ENCODE measurements at regions not wholly inside any gene's neighbourhood (a gene's known extent, or its start where the extent isn't known, plus 50 kb on each side); places are given as distances from the start of the nearest gene placed in this dataset.

DNA sequence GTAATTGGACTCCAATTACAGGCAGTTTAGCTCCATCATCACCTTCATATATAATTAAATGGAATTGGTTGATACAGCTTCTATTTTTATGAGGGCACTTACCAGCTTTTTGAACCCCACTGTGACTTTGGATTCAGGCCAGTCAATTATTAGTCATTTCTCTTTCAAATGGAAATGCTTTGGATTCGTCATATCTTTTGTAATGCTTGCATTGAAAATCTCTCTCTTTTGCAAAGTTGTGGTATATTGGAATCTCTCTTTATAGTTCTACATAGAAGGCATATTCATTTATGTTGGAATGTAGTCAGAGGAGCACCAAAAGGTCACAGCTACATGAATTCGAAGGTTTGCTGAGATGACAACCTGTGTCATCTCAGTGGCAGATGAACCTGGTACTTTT, 1074.3 kb upstream of the SLC10A2 start:
- H3K27me3 Mint-ChIP-seq (ENCODE audit: insufficient read depth) = no peaks in the 10 kb centered on the region
- H3K36me3 Mint-ChIP-seq (ENCODE audit: low read depth) = no peaks in the 10 kb centered on the region
- no peak overlapping the region for H3K27ac Mint-ChIP-seq
- no peak overlapping the region for H3K4me3 Mint-ChIP-seq
- H3K4me1 Mint-ChIP-seq (ENCODE audit: low read depth) = no peaks in the 10 kb centered on the region
- H3K9me3 Mint-ChIP-seq = peaks cover 15% of the 10 kb centered on the region
- TF ChIP-seq, protein P1, sequence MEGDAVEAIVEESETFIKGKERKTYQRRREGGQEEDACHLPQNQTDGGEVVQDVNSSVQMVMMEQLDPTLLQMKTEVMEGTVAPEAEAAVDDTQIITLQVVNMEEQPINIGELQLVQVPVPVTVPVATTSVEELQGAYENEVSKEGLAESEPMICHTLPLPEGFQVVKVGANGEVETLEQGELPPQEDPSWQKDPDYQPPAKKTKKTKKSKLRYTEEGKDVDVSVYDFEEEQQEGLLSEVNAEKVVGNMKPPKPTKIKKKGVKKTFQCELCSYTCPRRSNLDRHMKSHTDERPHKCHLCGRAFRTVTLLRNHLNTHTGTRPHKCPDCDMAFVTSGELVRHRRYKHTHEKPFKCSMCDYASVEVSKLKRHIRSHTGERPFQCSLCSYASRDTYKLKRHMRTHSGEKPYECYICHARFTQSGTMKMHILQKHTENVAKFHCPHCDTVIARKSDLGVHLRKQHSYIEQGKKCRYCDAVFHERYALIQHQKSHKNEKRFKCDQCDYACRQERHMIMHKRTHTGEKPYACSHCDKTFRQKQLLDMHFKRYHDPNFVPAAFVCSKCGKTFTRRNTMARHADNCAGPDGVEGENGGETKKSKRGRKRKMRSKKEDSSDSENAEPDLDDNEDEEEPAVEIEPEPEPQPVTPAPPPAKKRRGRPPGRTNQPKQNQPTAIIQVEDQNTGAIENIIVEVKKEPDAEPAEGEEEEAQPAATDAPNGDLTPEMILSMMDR (IDR thresholded peaks at IDR 0.05) = no peak
- DNase-seq = no peak

DNA sequence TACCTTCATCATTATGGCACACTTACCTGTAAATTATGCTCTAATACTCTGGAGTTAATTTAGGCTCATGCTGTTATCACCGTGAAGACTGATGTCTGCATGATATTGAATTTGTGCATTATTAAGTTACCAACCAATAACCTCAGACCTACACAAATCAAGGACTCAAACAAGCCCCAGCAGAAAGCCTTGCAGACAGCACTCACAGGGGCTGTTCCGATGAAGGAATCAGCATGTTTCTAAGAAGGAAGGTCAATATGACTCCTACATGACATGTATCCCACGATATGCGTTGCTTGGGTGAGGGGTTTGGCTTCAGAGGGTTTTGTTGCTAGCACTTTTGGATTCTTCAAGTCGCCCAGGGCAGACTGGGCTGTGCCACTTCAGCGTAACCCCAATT, 1071.2 kb upstream of the SLC10A2 start:
- H3K27ac Mint-ChIP-seq = no peak overlapping the region
- TF ChIP-seq, protein P1 (IDR thresholded peaks at IDR 0.05) = no peak
- no peaks in the 10 kb centered on the region for H3K27me3 Mint-ChIP-seq (ENCODE audit: insufficient read depth)
- peaks cover 4% of the 10 kb centered on the region; the same call in 1 of the 2 replicates for H3K36me3 Mint-ChIP-seq (ENCODE audit: low read depth)
- DNase-seq = no peak
- no peaks in the 10 kb centered on the region for H3K4me1 Mint-ChIP-seq (ENCODE audit: low read depth)
- peaks cover 18% of the 10 kb centered on the region for H3K9me3 Mint-ChIP-seq
- H3K4me3 Mint-ChIP-seq = no peak overlapping the region

DNA sequence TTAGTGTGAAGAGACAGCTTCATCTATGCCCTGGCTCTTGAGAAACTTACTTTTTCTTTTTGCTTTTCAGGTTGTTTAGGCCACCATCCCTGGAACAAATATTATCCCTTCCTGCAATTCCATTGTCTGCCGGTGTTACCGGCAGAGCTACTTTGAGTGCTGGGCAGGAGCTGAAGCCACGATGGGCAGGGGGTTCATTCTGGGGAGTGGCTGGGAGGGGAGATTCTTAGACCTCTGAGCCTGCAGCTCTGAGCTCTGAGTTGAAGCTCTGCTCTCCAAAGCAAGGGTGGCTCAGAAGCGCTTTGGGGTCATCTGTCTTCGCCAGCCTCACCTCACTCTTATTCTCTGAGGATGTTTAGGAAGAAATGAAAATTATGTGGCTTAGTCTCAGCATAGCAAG, 1066.6 kb upstream of the SLC10A2 start:
- no peak for DNase-seq
- Mint-ChIP-seq H3K27ac (no peak overlapping the region), H3K36me3 (ENCODE audit: low read depth) (peaks cover 4% of the 10 kb centered on the region; the same call in 1 of the 2 replicates), H3K4me3 (no peak overlapping the region), H3K9me3 (peaks cover 19% of the 10 kb centered on the region), H3K27me3 (ENCODE audit: insufficient read depth) (no peaks in the 10 kb centered on the region), H3K4me1 (ENCODE audit: low read depth) (no peaks in the 10 kb centered on the region)
- TF ChIP-seq, protein P1 (IDR thresholded peaks at IDR 0.05) = no peak

GRCh38 chr13:104114101-104114500, 1047.9 kb upstream of the SLC10A2 start:
- Mint-ChIP-seq H3K4me3 (no peak overlapping the region), H3K27me3 (ENCODE audit: insufficient read depth) (no peaks in the 10 kb centered on the region), H3K36me3 (ENCODE audit: low read depth) (no peaks in the 10 kb centered on the region), H3K4me1 (ENCODE audit: low read depth) (no peaks in the 10 kb centered on the region), H3K27ac (no peak overlapping the region), H3K9me3 (peaks cover 23% of the 10 kb centered on the region)
- TF ChIP-seq, protein P1 (IDR thresholded peaks at IDR 0.05) = no peak
- DNase-seq = no peak

GRCh38 chr13:104111031-104111430, 1044.8 kb upstream of the SLC10A2 start:
- TF ChIP-seq, protein P1 (IDR thresholded peaks at IDR 0.05) = no peak
- no peak overlapping the region for H3K27ac Mint-ChIP-seq
- DNase-seq = no peak
- no peaks in the 10 kb centered on the region for H3K27me3 Mint-ChIP-seq (ENCODE audit: insufficient read depth)
- H3K9me3 Mint-ChIP-seq = peaks cover 42% of the 10 kb centered on the region
- H3K4me3 Mint-ChIP-seq = no peak overlapping the region
- H3K4me1 Mint-ChIP-seq (ENCODE audit: low read depth) = no peaks in the 10 kb centered on the region
- H3K36me3 Mint-ChIP-seq (ENCODE audit: low read depth) = no peaks in the 10 kb centered on the region
